ENCODE measurements at regions not wholly inside any gene's neighbourhood (a gene's known extent, or its start where the extent isn't known, plus 50 kb on each side); places are given as distances from the start of the nearest gene placed in this dataset.

GRCh38 chr12:114855678-114856077 is 171.7 kb upstream of the TBX3 start:
- peaks cover 13% of the 10 kb centered on the region for H3K9me3 Mint-ChIP-seq
- TF ChIP-seq CTCF (IDR thresholded peaks at IDR 0.05; ENCODE audit: unreplicated experiment in 3 of 3) = no peak
- H3K4me1 Mint-ChIP-seq = peaks cover 7% of the 10 kb centered on the region
- peaks cover 3% of the 10 kb centered on the region for H3K27me3 Mint-ChIP-seq (ENCODE audit: low read depth)
- H3K27ac Mint-ChIP-seq = no peak overlapping the region
- no peak overlapping the region for H3K4me3 Mint-ChIP-seq
- H3K36me3 Mint-ChIP-seq (ENCODE audit: low read depth) = no peaks in the 10 kb centered on the region

GRCh38 chr12:114852976-114853529 is 169.1 kb upstream of the TBX3 start:
- peaks cover 11% of the 10 kb centered on the region for H3K9me3 Mint-ChIP-seq
- no peak for TF ChIP-seq CTCF (IDR thresholded peaks at IDR 0.05; ENCODE audit: unreplicated experiment in 3 of 3)
- peak overlapping the region in 2 of 3 experiments; percentile 10 to 12 for H3K27ac Mint-ChIP-seq
- peaks cover 8% of the 10 kb centered on the region for H3K27me3 Mint-ChIP-seq (ENCODE audit: low read depth)
- peaks cover 9% of the 10 kb centered on the region for H3K4me1 Mint-ChIP-seq
- H3K36me3 Mint-ChIP-seq (ENCODE audit: low read depth) = no peaks in the 10 kb centered on the region
- no peak overlapping the region for H3K4me3 Mint-ChIP-seq

GRCh38 chr12:114851981-114852380 is 168.0 kb upstream of the TBX3 start:
- H3K27me3 Mint-ChIP-seq (ENCODE audit: low read depth) = peaks cover 5% of the 10 kb centered on the region
- peaks cover 11% of the 10 kb centered on the region for H3K9me3 Mint-ChIP-seq
- no peak for TF ChIP-seq CTCF (IDR thresholded peaks at IDR 0.05; ENCODE audit: unreplicated experiment in 3 of 3)
- H3K27ac Mint-ChIP-seq = no peak overlapping the region
- H3K36me3 Mint-ChIP-seq (ENCODE audit: low read depth) = no peaks in the 10 kb centered on the region
- peaks cover 19% of the 10 kb centered on the region for H3K4me1 Mint-ChIP-seq
- H3K4me3 Mint-ChIP-seq = no peak overlapping the region

GRCh38 chr12:114850661-114851275 is 166.8 kb upstream of the TBX3 start:
- no peaks in the 10 kb centered on the region for H3K36me3 Mint-ChIP-seq (ENCODE audit: low read depth)
- peaks cover 6% of the 10 kb centered on the region for H3K9me3 Mint-ChIP-seq
- peaks cover 24% of the 10 kb centered on the region for H3K4me1 Mint-ChIP-seq
- H3K27ac Mint-ChIP-seq = no peak overlapping the region
- TF ChIP-seq CTCF (IDR thresholded peaks at IDR 0.05; ENCODE audit: unreplicated experiment in 3 of 3) = no peak
- no peak overlapping the region for H3K4me3 Mint-ChIP-seq
- H3K27me3 Mint-ChIP-seq (ENCODE audit: low read depth) = peaks cover 5% of the 10 kb centered on the region

GRCh38 chr12:114848666-114849065 is 164.7 kb upstream of the TBX3 start:
- no peak for TF ChIP-seq CTCF (IDR thresholded peaks at IDR 0.05; ENCODE audit: unreplicated experiment in 3 of 3)
- peaks cover 8% of the 10 kb centered on the region for H3K27me3 Mint-ChIP-seq (ENCODE audit: low read depth)
- H3K4me1 Mint-ChIP-seq = peaks cover 24% of the 10 kb centered on the region
- H3K36me3 Mint-ChIP-seq (ENCODE audit: low read depth) = no peaks in the 10 kb centered on the region
- H3K9me3 Mint-ChIP-seq = no peaks in the 10 kb centered on the region
- no peak overlapping the region for H3K4me3 Mint-ChIP-seq
- H3K27ac Mint-ChIP-seq = peak overlapping the region in 2 of 3 experiments; percentile 35 to 44
